ENCODE measurements at regions not wholly inside any gene's neighbourhood (a gene's known extent, or its start where the extent isn't known, plus 50 kb on each side); places are given as distances from the start of the nearest gene placed in this dataset.

DNA sequence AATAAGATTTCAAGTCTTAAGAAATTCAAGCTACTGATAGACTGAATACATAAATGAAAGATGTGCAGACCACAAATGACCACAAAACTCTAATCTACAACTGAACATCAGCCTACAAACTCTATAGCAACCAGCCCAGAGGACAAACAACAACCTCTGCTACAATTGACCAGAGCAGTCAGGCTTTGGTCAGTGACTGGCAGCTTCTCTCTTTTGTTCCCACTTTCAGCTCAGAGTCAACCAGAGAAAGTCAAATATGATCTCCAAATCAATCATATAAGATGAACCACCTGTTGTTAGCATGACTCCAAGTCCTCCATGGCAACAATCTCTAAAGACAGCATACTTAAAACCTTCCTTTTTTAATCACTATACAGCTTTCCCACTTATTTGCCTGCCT lies 996.2 kb downstream of the SUCLG1 start:
- Histone ChIP-seq H3F3A (ENCODE audit: low read depth) (no peaks in the 10 kb centered on the region), H4K20me1 (ENCODE audit: insufficient read depth, low read length, poor library complexity, severe bottlenecking) (no peaks in the 10 kb centered on the region), H3K79me2 (ENCODE audit: insufficient read depth, low read length) (no peaks in the 10 kb centered on the region), H3K4me1 (ENCODE audit: insufficient read depth, low read length, poor library complexity, severe bottlenecking) (no peaks in the 10 kb centered on the region), H3K4me2 (ENCODE audit: low read depth, low read length, poor library complexity, severe bottlenecking) (no peak overlapping the region), H3K9ac (ENCODE audit: low read depth, low read length, poor library complexity, severe bottlenecking) (no peak overlapping the region), H3K9me3 (ENCODE audit: insufficient read depth, low read depth, low read length) (no peaks in the 10 kb centered on the region), H3K27me3 (ENCODE audit: insufficient read depth, low read length, poor library complexity, severe bottlenecking) (no peaks in the 10 kb centered on the region), H3K4me3 (ENCODE audit: low read length, poor library complexity, severe bottlenecking) (no peak overlapping the region), H3K9me2 (replicated peaks; ENCODE audit: low read depth, low read length) (no peaks in the 10 kb centered on the region), H2AFZ (ENCODE audit: low read length) (no peak overlapping the region), H3K36me3 (ENCODE audit: insufficient read depth, low read length) (no peaks in the 10 kb centered on the region)
- TF ChIP-seq, protein P1, sequence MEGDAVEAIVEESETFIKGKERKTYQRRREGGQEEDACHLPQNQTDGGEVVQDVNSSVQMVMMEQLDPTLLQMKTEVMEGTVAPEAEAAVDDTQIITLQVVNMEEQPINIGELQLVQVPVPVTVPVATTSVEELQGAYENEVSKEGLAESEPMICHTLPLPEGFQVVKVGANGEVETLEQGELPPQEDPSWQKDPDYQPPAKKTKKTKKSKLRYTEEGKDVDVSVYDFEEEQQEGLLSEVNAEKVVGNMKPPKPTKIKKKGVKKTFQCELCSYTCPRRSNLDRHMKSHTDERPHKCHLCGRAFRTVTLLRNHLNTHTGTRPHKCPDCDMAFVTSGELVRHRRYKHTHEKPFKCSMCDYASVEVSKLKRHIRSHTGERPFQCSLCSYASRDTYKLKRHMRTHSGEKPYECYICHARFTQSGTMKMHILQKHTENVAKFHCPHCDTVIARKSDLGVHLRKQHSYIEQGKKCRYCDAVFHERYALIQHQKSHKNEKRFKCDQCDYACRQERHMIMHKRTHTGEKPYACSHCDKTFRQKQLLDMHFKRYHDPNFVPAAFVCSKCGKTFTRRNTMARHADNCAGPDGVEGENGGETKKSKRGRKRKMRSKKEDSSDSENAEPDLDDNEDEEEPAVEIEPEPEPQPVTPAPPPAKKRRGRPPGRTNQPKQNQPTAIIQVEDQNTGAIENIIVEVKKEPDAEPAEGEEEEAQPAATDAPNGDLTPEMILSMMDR (conservative IDR thresholded peaks at IDR 0.05; ENCODE audit: low read length): no peak
- no peak for TF ChIP-seq EZH2phosphoT487 (IDR thresholded peaks at IDR 0.05; ENCODE audit: borderline replicate concordance)

DNA sequence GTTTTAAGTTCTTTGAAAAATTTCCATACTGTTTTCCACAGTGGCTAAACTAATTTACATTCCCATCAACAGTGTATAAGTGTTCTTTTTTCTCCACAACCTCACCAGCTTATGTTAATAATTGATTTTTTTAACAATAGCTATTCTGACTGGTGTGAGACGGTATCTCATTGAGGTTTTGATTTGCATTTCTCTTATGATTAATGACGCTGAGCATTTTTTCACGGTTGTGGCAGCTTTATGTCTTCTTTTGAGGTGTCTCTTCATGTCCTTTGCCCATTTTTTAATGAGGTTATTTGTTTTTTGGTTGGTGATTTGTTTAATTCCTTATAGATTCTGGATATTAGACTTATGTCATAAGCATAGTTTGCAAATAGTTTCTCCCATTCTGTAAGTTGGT lies 997.9 kb downstream of the SUCLG1 start:
- H4K20me1 ChIP-seq (ENCODE audit: insufficient read depth, low read length, poor library complexity, severe bottlenecking): no peaks in the 10 kb centered on the region
- no peaks in the 10 kb centered on the region for H3K27me3 ChIP-seq (ENCODE audit: insufficient read depth, low read length, poor library complexity, severe bottlenecking)
- H3K9me2 ChIP-seq (replicated peaks; ENCODE audit: low read depth, low read length): no peaks in the 10 kb centered on the region
- H3K36me3 ChIP-seq (ENCODE audit: insufficient read depth, low read length): no peaks in the 10 kb centered on the region
- TF ChIP-seq, protein P1 (conservative IDR thresholded peaks at IDR 0.05; ENCODE audit: low read length): no peak
- no peak for TF ChIP-seq EZH2phosphoT487 (IDR thresholded peaks at IDR 0.05; ENCODE audit: borderline replicate concordance)
- no peaks in the 10 kb centered on the region for H3K9me3 ChIP-seq (ENCODE audit: insufficient read depth, low read depth, low read length)
- no peak overlapping the region for H2AFZ ChIP-seq (ENCODE audit: low read length)
- H3K4me3 ChIP-seq (ENCODE audit: low read length, poor library complexity, severe bottlenecking): no peak overlapping the region
- H3K79me2 ChIP-seq (ENCODE audit: insufficient read depth, low read length): no peaks in the 10 kb centered on the region
- no peak overlapping the region for H3K4me2 ChIP-seq (ENCODE audit: low read depth, low read length, poor library complexity, severe bottlenecking)
- no peak overlapping the region for H3K9ac ChIP-seq (ENCODE audit: low read depth, low read length, poor library complexity, severe bottlenecking)
- no peaks in the 10 kb centered on the region for H3K4me1 ChIP-seq (ENCODE audit: insufficient read depth, low read length, poor library complexity, severe bottlenecking)
- no peaks in the 10 kb centered on the region for H3F3A ChIP-seq (ENCODE audit: low read depth)

DNA sequence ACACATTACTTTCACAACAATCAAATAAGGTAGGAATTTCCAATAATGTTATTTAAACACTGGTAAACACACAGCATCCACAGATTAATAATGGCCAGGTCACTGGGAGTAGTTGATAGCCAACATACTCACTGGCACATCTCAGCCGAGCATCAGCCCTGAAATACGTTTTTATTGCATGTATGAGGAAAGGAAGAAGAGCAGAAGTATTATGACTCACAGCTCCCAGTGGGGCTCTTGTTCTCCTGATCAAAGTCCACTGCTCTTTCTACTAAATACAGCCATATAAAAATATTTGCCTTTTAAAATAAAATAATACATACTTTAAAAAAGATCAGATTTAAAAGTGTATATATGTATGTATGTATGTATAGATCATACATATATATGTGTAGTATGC lies 999.6 kb downstream of the SUCLG1 start:
- no peak for TF ChIP-seq EZH2phosphoT487 (IDR thresholded peaks at IDR 0.05; ENCODE audit: borderline replicate concordance)
- TF ChIP-seq, protein P1 (conservative IDR thresholded peaks at IDR 0.05; ENCODE audit: low read length): no peak
- no peak overlapping the region for H3K4me2 ChIP-seq (ENCODE audit: low read depth, low read length, poor library complexity, severe bottlenecking)
- no peaks in the 10 kb centered on the region for H3F3A ChIP-seq (ENCODE audit: low read depth)
- H3K4me3 ChIP-seq (ENCODE audit: low read length, poor library complexity, severe bottlenecking): no peak overlapping the region
- H3K9ac ChIP-seq (ENCODE audit: low read depth, low read length, poor library complexity, severe bottlenecking): no peak overlapping the region
- H4K20me1 ChIP-seq (ENCODE audit: insufficient read depth, low read length, poor library complexity, severe bottlenecking): no peaks in the 10 kb centered on the region
- H3K4me1 ChIP-seq (ENCODE audit: insufficient read depth, low read length, poor library complexity, severe bottlenecking): no peaks in the 10 kb centered on the region
- no peaks in the 10 kb centered on the region for H3K36me3 ChIP-seq (ENCODE audit: insufficient read depth, low read length)
- no peaks in the 10 kb centered on the region for H3K9me2 ChIP-seq (replicated peaks; ENCODE audit: low read depth, low read length)
- no peaks in the 10 kb centered on the region for H3K27me3 ChIP-seq (ENCODE audit: insufficient read depth, low read length, poor library complexity, severe bottlenecking)
- H3K9me3 ChIP-seq (ENCODE audit: insufficient read depth, low read depth, low read length): no peaks in the 10 kb centered on the region
- H3K79me2 ChIP-seq (ENCODE audit: insufficient read depth, low read length): no peaks in the 10 kb centered on the region
- no peak overlapping the region for H2AFZ ChIP-seq (ENCODE audit: low read length)

All from Loucy (cell line).